ENCODE measurements at regions not wholly inside any gene's neighbourhood (a gene's known extent, or its start where the extent isn't known, plus 50 kb on each side); places are given as distances from the start of the nearest gene placed in this dataset.

GRCh38 chr15:66638377-66638776 lies 63.7 kb upstream of the SMAD6 start:
- Histone ChIP-seq H3K4me1 (ENCODE audit: control insufficient read depth, extremely low read depth, insufficient read depth, low read length) (peaks cover 26% of the 10 kb centered on the region), H4K20me1 (replicated peaks; ENCODE audit: control insufficient read depth, extremely low read depth, insufficient read depth, low read length) (no peaks in the 10 kb centered on the region), H3K27ac (ENCODE audit: insufficient read depth, low read depth, low read length) (no peak overlapping the region), H3K9me1 (replicated peaks; ENCODE audit: control insufficient read depth, extremely low read depth, insufficient read depth, low read length) (no peaks in the 10 kb centered on the region), H3K27me3 (ENCODE audit: control insufficient read depth in 2 of 2, insufficient read depth in 2 of 2, low read length in 2 of 2) (no peaks in the 10 kb centered on the region), H3K4me2 (ENCODE audit: insufficient read depth, low read length) (no peak overlapping the region), H3K4me3 (replicated peaks in 1 of 3; ENCODE audit: insufficient read depth in 1 of 3, low read depth in 1 of 3, low read length in 3 of 3) (no peak overlapping the region), H3K36me3 (ENCODE audit: control insufficient read depth in 2 of 2, extremely low read depth in 1 of 2, insufficient read depth in 2 of 2, low read length in 2 of 2) (no peaks in the 10 kb centered on the region), H3K79me2 (ENCODE audit: control insufficient read depth, insufficient read depth, low read length) (no peaks in the 10 kb centered on the region), H2AFZ (ENCODE audit: low read depth, low read length) (no peak overlapping the region), H3K9ac (replicated peaks; ENCODE audit: extremely low read depth, insufficient read depth, low read length) (no peak overlapping the region), H3K9me3 (replicated peaks; ENCODE audit: control insufficient read depth, insufficient read depth, low read length) (no peaks in the 10 kb centered on the region)
- intact Hi-C loops (cut with micrococcal nuclease) = no loop called here
- DNase-seq (ENCODE audit: low read depth, low spot score) (no peak), FAIRE-seq (no peak)
- ChIA-PET CTCF (interaction anchor here (0.7 to 2.8 kb wide), 5 partner anchors 17 to 60 kb away, joined by 3 to 25 read pairs (median 4); no protein-coding TSS in a partner anchor), POLR2A (interaction anchor here (0.6 kb wide), 1 partner anchor 914 kb away, joined by 4 read pairs; no protein-coding TSS in a partner anchor)
- no peak for TF ChIP-seq POLR2A (IDR thresholded peaks at IDR 0.05; ENCODE audit: low read depth, low read length)
- TF ChIP-seq MAX (IDR thresholded peaks at IDR 0.05; ENCODE audit: insufficient read depth, insufficient read length) = no peak
- no peak for TF ChIP-seq POLR2AphosphoS5 (IDR thresholded peaks at IDR 0.05; ENCODE audit: insufficient read depth, low read depth, low read length)
- no peak for TF ChIP-seq MYC (IDR thresholded peaks at IDR 0.05; ENCODE audit: low read depth, low read length)
- TF ChIP-seq JUN (IDR thresholded peaks at IDR 0.05; ENCODE audit: borderline replicate concordance, insufficient read depth, insufficient read length, low read depth) = no peak
- TF ChIP-seq FOS (IDR thresholded peaks at IDR 0.05; ENCODE audit: borderline replicate concordance, insufficient read depth, low read length) = no peak
- TF ChIP-seq EZH2 (IDR thresholded peaks at IDR 0.05; ENCODE audit: borderline replicate concordance, low read depth, low read length, severe bottlenecking) = no peak
- TF ChIP-seq GATA2 (IDR thresholded peaks at IDR 0.05; ENCODE audit: insufficient read depth, insufficient read length, low read depth, low read length) = no peak
- no peak for TF ChIP-seq CTCF (IDR thresholded peaks at IDR 0.05; ENCODE audit: extremely low read depth in 1 of 2, insufficient read depth in 1 of 2, low read depth in 1 of 2, low read length in 2 of 2)
- dilution Hi-C loops (cut with MboI; ENCODE audit: extremely low pct_ligation_motif_present, low sequenced_read_pairs) = no loop called here
- BruUV-seq (replicated peaks) = no TSS peak

All from endothelial cell of umbilical vein (primary cell).